ENCODE measurements at regions not wholly inside any gene's neighbourhood (a gene's known extent, or its start where the extent isn't known, plus 50 kb on each side); places are given as distances from the start of the nearest gene placed in this dataset.

DNA sequence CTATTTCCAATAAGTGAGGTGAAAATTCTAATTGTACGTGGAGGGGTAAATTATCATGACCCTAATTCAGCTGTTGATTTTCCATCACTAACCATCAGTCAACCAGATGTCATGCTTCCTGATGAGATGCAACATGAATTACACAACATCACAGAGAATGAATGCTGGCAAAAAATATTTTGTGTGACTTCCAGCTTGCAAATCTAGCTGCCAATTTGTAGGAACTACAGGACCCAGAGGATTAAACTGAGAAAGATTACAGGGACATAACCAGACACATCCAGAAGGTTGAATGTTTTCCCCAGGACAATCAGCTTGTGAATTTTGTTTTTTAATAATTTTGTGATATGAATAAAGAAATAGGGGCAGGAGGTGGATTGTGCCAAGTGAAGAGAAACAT lies 349.0 kb upstream of the ATP10A start:
- Histone ChIP-seq H3K27me3 (replicated peaks; ENCODE audit: control insufficient read depth, insufficient read depth, low read length) (no peaks in the 10 kb centered on the region), H3K4me3 (replicated peaks; ENCODE audit: low read depth, low read length) (no peak overlapping the region), H3K36me3 (ENCODE audit: control insufficient read depth, insufficient read depth, low read length) (no peaks in the 10 kb centered on the region)
- no peak for DNase-seq (ENCODE audit: extremely low read depth, insufficient read length)
- no peak for TF ChIP-seq CTCF (IDR thresholded peaks at IDR 0.05; ENCODE audit: insufficient read depth, low read length, poor library complexity, severe bottlenecking)

GRCh38 chr15:26210980-26211379 lies 347.9 kb upstream of the ATP10A start:
- Histone ChIP-seq H3K4me3 (replicated peaks; ENCODE audit: low read depth, low read length) (no peak overlapping the region), H3K36me3 (ENCODE audit: control insufficient read depth, insufficient read depth, low read length) (no peaks in the 10 kb centered on the region), H3K27me3 (replicated peaks; ENCODE audit: control insufficient read depth, insufficient read depth, low read length) (no peaks in the 10 kb centered on the region)
- DNase-seq (ENCODE audit: extremely low read depth, insufficient read length) = no peak
- no peak for TF ChIP-seq CTCF (IDR thresholded peaks at IDR 0.05; ENCODE audit: insufficient read depth, low read length, poor library complexity, severe bottlenecking)

DNA sequence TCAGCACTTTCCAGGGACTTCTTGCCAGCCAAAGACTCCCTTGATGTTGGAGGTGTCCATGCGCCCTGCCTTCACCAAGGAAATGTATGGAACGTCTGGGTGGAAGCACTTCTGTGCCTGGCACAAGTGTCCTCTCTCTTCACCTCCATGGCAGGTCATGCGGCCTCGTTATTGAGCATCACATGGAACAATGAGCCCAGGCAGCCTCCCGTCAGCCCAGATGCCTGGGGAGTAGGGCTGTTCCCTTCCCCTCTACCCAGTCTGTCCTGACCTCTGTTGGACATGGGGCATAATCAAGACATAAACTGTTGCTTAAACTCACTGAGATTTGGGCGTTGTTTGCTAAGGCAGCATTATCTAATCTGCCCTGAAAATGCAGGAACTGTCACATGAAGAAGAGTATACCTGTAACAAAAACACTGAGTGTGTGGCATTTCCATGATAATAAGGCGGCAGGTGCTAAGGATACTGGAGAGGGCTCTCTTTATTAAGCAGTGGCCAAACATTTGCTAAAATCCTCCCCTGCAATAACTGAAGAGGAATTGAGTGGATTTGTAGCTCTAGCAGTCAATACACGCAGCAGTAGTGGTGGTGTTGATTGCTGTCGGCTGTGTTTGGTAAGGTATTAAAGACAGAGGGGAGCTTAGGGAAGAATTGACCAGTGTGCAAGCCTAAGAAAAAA lies 338.2 kb upstream of the ATP10A start:
- Histone ChIP-seq H3K36me3 (ENCODE audit: control insufficient read depth, insufficient read depth, low read length) (no peaks in the 10 kb centered on the region), H3K27me3 (replicated peaks; ENCODE audit: control insufficient read depth, insufficient read depth, low read length) (no peaks in the 10 kb centered on the region), H3K4me3 (replicated peaks; ENCODE audit: low read depth, low read length) (no peak overlapping the region)
- DNase-seq (ENCODE audit: extremely low read depth, insufficient read length) = no peak
- TF ChIP-seq CTCF (IDR thresholded peaks at IDR 0.05; ENCODE audit: insufficient read depth, low read length, poor library complexity, severe bottlenecking) = no peak

DNA sequence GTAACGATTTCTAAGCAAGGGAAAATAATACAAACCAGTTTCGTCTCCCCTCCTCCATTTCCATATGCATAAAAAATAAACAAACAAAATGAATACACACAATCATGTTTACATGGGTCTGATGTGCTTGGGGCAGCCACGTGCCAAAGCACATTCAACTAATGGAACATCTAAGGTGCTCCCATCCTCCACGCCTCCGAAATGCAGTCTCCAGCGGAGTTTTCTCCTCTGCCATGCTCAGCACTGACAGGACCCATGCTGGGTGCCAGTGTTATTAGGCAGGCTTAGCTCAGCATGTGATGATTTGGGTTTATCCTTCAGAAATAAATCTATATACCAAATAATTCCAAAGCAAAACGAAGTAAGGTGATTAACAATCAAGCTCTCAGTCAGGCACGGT lies 337.3 kb upstream of the ATP10A start:
- no peaks in the 10 kb centered on the region for H3K27me3 ChIP-seq (replicated peaks; ENCODE audit: control insufficient read depth, insufficient read depth, low read length)
- DNase-seq (ENCODE audit: extremely low read depth, insufficient read length) = no peak
- H3K36me3 ChIP-seq (ENCODE audit: control insufficient read depth, insufficient read depth, low read length) = no peaks in the 10 kb centered on the region
- H3K4me3 ChIP-seq (replicated peaks; ENCODE audit: low read depth, low read length) = no peak overlapping the region
- no peak for TF ChIP-seq CTCF (IDR thresholded peaks at IDR 0.05; ENCODE audit: insufficient read depth, low read length, poor library complexity, severe bottlenecking)

- Histone ChIP-seq H3K36me3 (ENCODE audit: control insufficient read depth, insufficient read depth, low read length) (no peaks in the 10 kb centered on the region), H3K4me3 (replicated peaks; ENCODE audit: low read depth, low read length) (no peak overlapping the region), H3K27me3 (replicated peaks; ENCODE audit: control insufficient read depth, insufficient read depth, low read length) (no peaks in the 10 kb centered on the region)
- TF ChIP-seq CTCF (IDR thresholded peaks at IDR 0.05; ENCODE audit: insufficient read depth, low read length, poor library complexity, severe bottlenecking) = no peak
- no peak for DNase-seq (ENCODE audit: extremely low read depth, insufficient read length)
Measured at GRCh38 chr15:26197719-26198118, 334.6 kb upstream of the ATP10A start.

- no peak overlapping the region for H3K4me3 ChIP-seq (replicated peaks; ENCODE audit: low read depth, low read length)
- no peaks in the 10 kb centered on the region for H3K27me3 ChIP-seq (replicated peaks; ENCODE audit: control insufficient read depth, insufficient read depth, low read length)
- DNase-seq (ENCODE audit: extremely low read depth, insufficient read length) = no peak
- TF ChIP-seq CTCF (IDR thresholded peaks at IDR 0.05; ENCODE audit: insufficient read depth, low read length, poor library complexity, severe bottlenecking) = no peak
- no peaks in the 10 kb centered on the region for H3K36me3 ChIP-seq (ENCODE audit: control insufficient read depth, insufficient read depth, low read length)
Measured at GRCh38 chr15:26197060-26197459, 333.9 kb upstream of the ATP10A start.
